PC-3 (cell line): ENCODE measurements at regions not wholly inside any gene's neighbourhood (a gene's known extent, or its start where the extent isn't known, plus 50 kb on each side); places are given as distances from the start of the nearest gene placed in this dataset.

ENCODE experiments used
- CTCF ChIP-seq: fragments of 300-600 bp; sonication (generic); conservative IDR thresholded peaks from 2 replicates; pipeline ENCODE4 v1.5.1; 2017; ENCODE audit warnings: antibody characterized with exemption, low read depth, mild to moderate bottlenecking, low read length
- EZH2 ChIP-seq: fragments of 300-600 bp; sonication (generic); IDR thresholded peaks from one replicate; pipeline ENCODE4 v1.6.1; 2017; ENCODE audit warnings: antibody characterized with exemption, mild to moderate bottlenecking, low read length; ENCODE audit not compliant: unreplicated experiment
- EZH2phosphoT487 ChIP-seq: fragments of 300-600 bp; sonication (generic); IDR thresholded peaks from 2 replicates; pipeline ENCODE4 v1.6.1; 2018; ENCODE audit warnings: mild to moderate bottlenecking, antibody characterized with exemption, low read length, borderline replicate concordance

- TF ChIP-seq CTCF, result no peak
- TF ChIP-seq EZH2phosphoT487, result no peak
- no peak for TF ChIP-seq EZH2
Observed at GRCh38 chr3:170766253-170766652, 103.7 kb downstream of the RPL22L1 start.
